Testis (tissue), 2 donors: ENCODE measurements at regions not wholly inside any gene's neighbourhood (a gene's known extent, or its start where the extent isn't known, plus 50 kb on each side); places are given as distances from the start of the nearest gene placed in this dataset.
A peak's percentile ranks its signal among the peaks of the same experiment; 100 is the strongest.

Experiments
- DNase-seq: peaks from one replicate; pipeline ENCODE4 v3.0.0-alpha.2; 2019
- H3K27ac ChIP-seq, 2 donors: fragments of 200-600 bp; sonication (generic); one replicate each; pipeline ENCODE4 v1.5.1; 2019
- H3K27me3 ChIP-seq: fragments of 200-600 bp; sonication (generic); one replicate; pipeline ENCODE4 v1.5.1; 2019
- H3K36me3 ChIP-seq: fragments of 200-600 bp; sonication (generic); one replicate; pipeline ENCODE4 v1.5.1; 2017; ENCODE audit warnings: low read depth; ENCODE audit errors: missing control alignments
- H3K4me1 ChIP-seq: fragments of 200-600 bp; sonication (generic); one replicate; pipeline ENCODE4 v1.5.1; 2019
- H3K4me3 ChIP-seq, 2 donors: fragments of 200-600 bp; sonication (generic); one replicate each; pipeline ENCODE4 v1.5.1; 2017 to 2019
- H3K9me3 ChIP-seq: fragments of 200-600 bp; sonication (generic); one replicate; pipeline ENCODE4 v1.5.1; 2017
- CTCF ChIP-seq, 3 experiments: fragments of 450-650 bp in 2 of 3; fragments of 200-600 bp in 1 of 3; sonication (generic) in 1 of 3; IDR thresholded peaks; one replicate each; pipeline ENCODE4 v1.5.1; 2016 to 2019; ENCODE audit warnings: antibody characterized with exemption in 3 of 3, mild to moderate bottlenecking in 2 of 3, moderate library complexity in 1 of 3
- POLR2A ChIP-seq: fragments of 450-650 bp; IDR thresholded peaks from one replicate; pipeline ENCODE4 v1.6.1; 2017; ENCODE audit warnings: antibody characterized with exemption, mild to moderate bottlenecking, moderate library complexity
- WGBS, 2 donors: methylation state at CpG; one replicate each; pipeline ENCODE4 v1.1.5; 2018; 5-methylcytosine and 5-hydroxymethylcytosine counted together
- intact Hi-C: fragments of 100-400 bp; cut with DNase I; formaldehyde crosslinking; loops from one replicate; pipeline ENCODE4 v1.15.1; 2023; ENCODE audit warnings: low total_unique reads

DNA sequence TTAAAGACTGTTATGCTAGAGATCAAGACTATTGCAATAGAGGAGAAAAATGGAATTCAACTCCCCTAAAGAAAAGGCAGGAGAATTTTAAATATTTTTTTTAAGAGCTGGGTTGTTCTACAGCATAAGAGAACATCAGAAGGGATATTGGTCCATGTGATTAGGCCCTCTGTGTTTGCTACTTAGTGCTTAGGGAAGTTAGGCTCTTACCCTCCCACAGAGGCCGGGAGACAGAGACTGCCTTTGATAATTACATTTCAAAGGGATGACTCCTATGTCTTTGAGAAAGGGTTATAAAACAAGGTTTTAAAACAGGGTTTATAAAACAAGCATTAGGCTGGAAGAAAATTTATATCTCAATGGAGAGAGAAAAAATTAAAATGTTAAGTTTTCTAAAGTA lies 1248.1 kb upstream of the PCDH20 start:
- Histone ChIP-seq H3K4me3 (no peak overlapping the region), H3K4me1 (no peaks in the 10 kb centered on the region), H3K9me3 (no peaks in the 10 kb centered on the region), H3K36me3 (no peaks in the 10 kb centered on the region), H3K27me3 (no peaks in the 10 kb centered on the region), H3K27ac (peak overlapping the region; percentile 39 to 50)
- no peak for DNase-seq
- intact Hi-C loops, result no loop called here
- TF ChIP-seq CTCF (IDR thresholded peaks at IDR 0.05) (no peak), POLR2A (no peak)
- 44 to 81% methylated on average over 1 of the region's 1 CpG for WGBS, 2 donors

- TF ChIP-seq POLR2A (no peak), CTCF (IDR thresholded peaks at IDR 0.05) (no peak)
- 45 to 76% methylated on average over 3 of the region's 3 CpGs for WGBS, 2 donors
These were observed 1243.7 kb upstream of the PCDH20 start for GRCh38 chr13:62659365-62659764.

DNA sequence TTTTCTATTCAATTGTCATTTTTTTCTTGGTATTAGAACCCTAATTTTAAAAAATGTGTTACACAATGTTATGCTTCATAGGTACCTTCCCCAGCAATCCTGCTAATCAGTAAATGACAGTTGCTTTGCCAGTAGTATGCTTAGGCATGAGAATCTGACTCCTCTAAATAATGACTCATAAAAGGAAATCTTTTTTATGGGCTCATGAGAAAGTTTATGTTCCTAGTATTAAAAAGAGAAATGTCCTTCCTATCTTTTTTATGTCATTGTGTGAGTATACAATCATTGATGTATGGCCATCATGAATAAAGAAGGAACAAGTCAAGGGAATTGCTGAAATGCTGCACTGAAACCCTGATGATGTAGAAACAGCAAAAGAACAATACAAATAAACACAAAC lies 1237.7 kb upstream of the PCDH20 start:
- TF ChIP-seq CTCF (IDR thresholded peaks at IDR 0.05) (no peak), POLR2A (no peak)
- H3K27me3 ChIP-seq, result no peaks in the 10 kb centered on the region
- H3K4me1 ChIP-seq, result no peaks in the 10 kb centered on the region
- H3K36me3 ChIP-seq, result no peaks in the 10 kb centered on the region
- no peaks in the 10 kb centered on the region for H3K9me3 ChIP-seq
- no peak overlapping the region for H3K27ac ChIP-seq
- no peak overlapping the region for H3K4me3 ChIP-seq
- DNase-seq, result no peak
- intact Hi-C loops, result no loop called here

More at GRCh38 chr13:62659365-62659764, 1243.7 kb upstream of the PCDH20 start:
- Histone ChIP-seq H3K4me3 (no peak overlapping the region), H3K27me3 (no peaks in the 10 kb centered on the region), H3K4me1 (no peaks in the 10 kb centered on the region), H3K36me3 (no peaks in the 10 kb centered on the region), H3K27ac (no peak overlapping the region), H3K9me3 (no peaks in the 10 kb centered on the region)
- intact Hi-C loops, result no loop called here
- no peak for DNase-seq

- TF ChIP-seq CTCF (IDR thresholded peaks at IDR 0.05) (no peak), POLR2A (no peak)
- no peaks in the 10 kb centered on the region for H3K9me3 ChIP-seq
- no peaks in the 10 kb centered on the region for H3K27me3 ChIP-seq
- no peak overlapping the region for H3K4me3 ChIP-seq
- intact Hi-C loops, result no loop called here
- WGBS, 2 donors, result 93 to 94% methylated on average over 2 of the region's 2 CpGs
- H3K36me3 ChIP-seq, result no peaks in the 10 kb centered on the region
- H3K27ac ChIP-seq, result no peak overlapping the region
- no peaks in the 10 kb centered on the region for H3K4me1 ChIP-seq
- no peak for DNase-seq
These were observed 1228.3 kb upstream of the PCDH20 start for GRCh38 chr13:62643799-62644524.

GRCh38 chr13:62643007-62643483 lies 1227.4 kb upstream of the PCDH20 start:
- no peak for TF ChIP-seq POLR2A
- Histone ChIP-seq H3K9me3 (no peaks in the 10 kb centered on the region), H3K27me3 (no peaks in the 10 kb centered on the region), H3K4me3 (no peak overlapping the region), H3K36me3 (no peaks in the 10 kb centered on the region), H3K27ac (no peak overlapping the region), H3K4me1 (no peaks in the 10 kb centered on the region)
- intact Hi-C loops, result no loop called here
- DNase-seq, result no peak
- 91 to 98% methylated on average over 4 of the region's 4 CpGs for WGBS, 2 donors
